ENCODE measurements at regions not wholly inside any gene's neighbourhood (a gene's known extent, or its start where the extent isn't known, plus 50 kb on each side); places are given as distances from the start of the nearest gene placed in this dataset.

DNA sequence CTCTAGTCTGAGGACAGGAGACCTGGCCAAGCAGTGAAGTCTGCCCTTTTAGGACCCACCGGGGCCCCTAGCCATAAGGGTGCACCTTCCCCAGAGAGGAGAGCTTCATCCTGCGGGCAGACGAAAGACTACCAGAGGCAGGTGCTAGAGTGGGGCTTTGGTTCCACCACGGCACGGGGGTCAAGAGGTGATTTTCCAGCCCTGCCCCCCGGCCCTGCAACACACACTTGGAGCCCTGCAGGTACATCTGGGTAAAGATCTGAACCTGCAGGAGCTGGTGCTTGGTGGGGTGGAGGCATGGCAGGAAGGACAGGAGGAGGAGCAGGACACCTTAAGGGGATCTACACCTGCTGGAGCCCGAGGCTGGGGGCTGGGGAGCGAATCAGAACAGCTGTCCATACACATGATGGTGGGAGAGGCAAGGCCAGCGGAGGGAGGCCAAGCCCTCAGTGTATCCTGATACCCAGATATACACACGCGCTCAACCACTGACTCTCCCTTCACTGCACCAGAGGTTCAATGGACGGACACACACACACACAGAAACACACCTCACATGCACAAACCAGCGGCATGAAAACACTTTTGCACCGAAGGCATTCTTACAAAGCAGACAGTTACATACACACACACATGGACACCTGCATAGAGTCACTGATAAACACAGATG is 98.4 kb upstream of the MVB12B start:
- H3K27ac ChIP-seq, result no peak overlapping the region
- TF ChIP-seq, protein P1, sequence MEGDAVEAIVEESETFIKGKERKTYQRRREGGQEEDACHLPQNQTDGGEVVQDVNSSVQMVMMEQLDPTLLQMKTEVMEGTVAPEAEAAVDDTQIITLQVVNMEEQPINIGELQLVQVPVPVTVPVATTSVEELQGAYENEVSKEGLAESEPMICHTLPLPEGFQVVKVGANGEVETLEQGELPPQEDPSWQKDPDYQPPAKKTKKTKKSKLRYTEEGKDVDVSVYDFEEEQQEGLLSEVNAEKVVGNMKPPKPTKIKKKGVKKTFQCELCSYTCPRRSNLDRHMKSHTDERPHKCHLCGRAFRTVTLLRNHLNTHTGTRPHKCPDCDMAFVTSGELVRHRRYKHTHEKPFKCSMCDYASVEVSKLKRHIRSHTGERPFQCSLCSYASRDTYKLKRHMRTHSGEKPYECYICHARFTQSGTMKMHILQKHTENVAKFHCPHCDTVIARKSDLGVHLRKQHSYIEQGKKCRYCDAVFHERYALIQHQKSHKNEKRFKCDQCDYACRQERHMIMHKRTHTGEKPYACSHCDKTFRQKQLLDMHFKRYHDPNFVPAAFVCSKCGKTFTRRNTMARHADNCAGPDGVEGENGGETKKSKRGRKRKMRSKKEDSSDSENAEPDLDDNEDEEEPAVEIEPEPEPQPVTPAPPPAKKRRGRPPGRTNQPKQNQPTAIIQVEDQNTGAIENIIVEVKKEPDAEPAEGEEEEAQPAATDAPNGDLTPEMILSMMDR (conservative IDR thresholded peaks at IDR 0.05; ENCODE audit: low read depth), result no peak
- ChIA-PET CTCF (interaction anchor here (0.6 to 2.9 kb wide), 4 partner anchors 10 to 820 kb away, joined by 3 to 11 read pairs (median 4); no protein-coding TSS in a partner anchor), POLR2A (ENCODE audit: low non-redundant PET) (no interaction called here)
- no peak for DNase-seq (ENCODE audit: low spot score)

DNA sequence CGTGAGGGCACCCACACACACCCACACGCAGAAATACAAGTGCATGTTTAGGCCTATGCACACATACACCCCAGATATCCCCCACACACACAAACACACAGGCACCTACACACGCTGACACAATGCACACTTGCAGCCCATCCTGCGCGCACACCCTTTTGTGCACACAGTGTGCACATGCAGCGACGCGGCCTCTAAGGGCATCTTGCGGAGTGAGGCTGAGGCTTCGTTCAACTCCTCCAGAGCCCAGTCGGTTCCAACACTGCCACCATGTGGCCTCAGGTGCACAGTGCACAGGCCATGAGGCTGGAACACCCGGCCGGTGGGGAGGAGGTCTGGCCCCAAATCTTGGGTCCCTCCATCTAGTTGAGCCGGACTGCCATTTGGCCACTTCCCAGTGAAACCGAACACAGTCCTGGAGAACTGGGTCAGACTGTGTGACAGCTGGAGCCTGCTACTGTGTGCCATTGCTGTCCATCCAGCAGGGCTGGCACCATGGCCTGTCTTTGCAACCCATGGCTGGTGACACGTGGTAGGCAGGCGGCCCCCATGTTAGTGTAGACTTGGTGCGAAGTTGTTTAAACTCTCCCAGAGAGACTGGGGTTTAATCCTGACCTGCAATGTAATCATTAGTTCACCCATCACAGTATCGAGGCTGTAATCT is 97.7 kb upstream of the MVB12B start:
- TF ChIP-seq, protein P1 (conservative IDR thresholded peaks at IDR 0.05; ENCODE audit: low read depth), result peak; percentile 98
- CTCF ChIA-PET, result interaction anchor here (1.0 to 2.9 kb wide), 2 partner anchors 11 to 821 kb away, joined by 3 to 11 read pairs; no protein-coding TSS in a partner anchor
- H3K27ac ChIP-seq, result no peak overlapping the region
- POLR2A ChIA-PET (ENCODE audit: low non-redundant PET), result no interaction called here
- peak; percentile 88 for DNase-seq (ENCODE audit: low spot score)

DNA sequence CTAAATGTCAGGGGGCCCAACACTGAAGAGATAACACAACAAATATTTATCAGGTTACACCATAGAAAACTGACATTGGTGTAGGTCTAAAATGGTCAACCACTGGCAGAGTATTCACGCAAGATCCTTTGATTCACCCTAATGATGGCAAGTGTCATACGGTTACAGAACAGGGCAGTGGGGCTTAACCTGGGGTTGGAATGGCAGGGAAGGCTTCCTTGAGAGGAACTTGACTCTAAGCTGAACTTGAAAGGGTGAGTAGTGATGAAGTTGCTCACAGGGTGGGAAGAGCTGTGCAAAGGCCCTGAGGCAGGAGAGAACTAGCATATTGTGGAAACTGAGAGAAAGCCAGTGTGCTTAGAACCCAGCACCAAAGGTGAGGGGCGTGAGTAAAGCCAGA is 97.1 kb upstream of the MVB12B start:
- no peak for DNase-seq (ENCODE audit: low spot score)
- H3K27ac ChIP-seq, result no peak overlapping the region
- TF ChIP-seq, protein P1 (conservative IDR thresholded peaks at IDR 0.05; ENCODE audit: low read depth), result no peak
- ChIA-PET CTCF (interaction anchor here (0.6 to 2.9 kb wide), 7 partner anchors 36 to 821 kb away, joined by 3 to 11 read pairs (median 3); no protein-coding TSS in a partner anchor), POLR2A (ENCODE audit: low non-redundant PET) (no interaction called here)

DNA sequence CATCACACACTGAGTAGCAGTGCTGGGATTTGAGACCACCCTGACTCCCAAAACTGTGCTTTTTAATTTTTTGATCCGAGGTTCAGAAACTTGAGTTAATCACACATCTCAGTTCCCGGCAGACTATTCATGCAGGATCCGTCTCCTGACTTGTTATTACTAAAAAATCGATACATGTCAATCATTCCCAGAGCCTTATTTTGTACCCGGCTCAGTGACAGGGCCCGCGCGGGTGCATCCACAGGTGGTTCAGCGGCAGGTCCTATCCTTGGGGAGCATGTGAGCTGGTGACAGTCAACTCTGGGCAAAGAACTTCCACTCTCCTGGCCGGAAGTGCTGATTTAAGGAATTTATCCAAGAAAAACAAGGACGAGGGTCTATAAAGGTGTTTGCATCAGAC is 95.9 kb upstream of the MVB12B start:
- ChIA-PET POLR2A (ENCODE audit: low non-redundant PET) (no interaction called here), CTCF (interaction anchor here (0.7 to 1.7 kb wide), 2 partner anchors 823 to 1777 kb away, joined by 3 to 4 read pairs; no protein-coding TSS in a partner anchor)
- H3K27ac ChIP-seq, result no peak overlapping the region
- no peak for DNase-seq (ENCODE audit: low spot score)
- TF ChIP-seq, protein P1 (conservative IDR thresholded peaks at IDR 0.05; ENCODE audit: low read depth), result no peak

DNA sequence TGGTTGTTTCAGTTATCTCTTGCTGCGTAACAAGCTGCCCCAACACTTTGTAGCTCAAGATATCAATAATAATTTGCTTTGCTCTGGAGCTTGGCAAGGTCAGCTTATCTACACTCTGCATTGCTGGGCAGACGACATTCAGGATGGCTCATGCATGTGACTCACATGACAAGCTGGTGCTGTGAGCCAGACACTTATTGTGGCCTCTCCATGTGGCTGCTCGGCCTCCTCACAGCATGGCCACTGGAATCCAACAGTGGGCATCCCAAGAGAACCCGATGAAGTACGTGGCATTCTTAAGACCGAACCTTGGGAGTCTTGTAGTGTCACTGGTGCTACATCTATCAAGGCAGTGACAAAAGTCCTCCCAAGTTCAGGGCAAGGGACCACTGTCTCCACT is 94.2 kb upstream of the MVB12B start:
- POLR2A ChIA-PET (ENCODE audit: low non-redundant PET), result no interaction called here
- CTCF ChIA-PET, result interaction anchor here (0.7 to 1.7 kb wide), 2 partner anchors 268 to 825 kb away, joined by 4 read pairs; no protein-coding TSS in a partner anchor
- no peak overlapping the region for H3K27ac ChIP-seq
- TF ChIP-seq, protein P1 (conservative IDR thresholded peaks at IDR 0.05; ENCODE audit: low read depth), result no peak
- DNase-seq (ENCODE audit: low spot score), result no peak

DNA sequence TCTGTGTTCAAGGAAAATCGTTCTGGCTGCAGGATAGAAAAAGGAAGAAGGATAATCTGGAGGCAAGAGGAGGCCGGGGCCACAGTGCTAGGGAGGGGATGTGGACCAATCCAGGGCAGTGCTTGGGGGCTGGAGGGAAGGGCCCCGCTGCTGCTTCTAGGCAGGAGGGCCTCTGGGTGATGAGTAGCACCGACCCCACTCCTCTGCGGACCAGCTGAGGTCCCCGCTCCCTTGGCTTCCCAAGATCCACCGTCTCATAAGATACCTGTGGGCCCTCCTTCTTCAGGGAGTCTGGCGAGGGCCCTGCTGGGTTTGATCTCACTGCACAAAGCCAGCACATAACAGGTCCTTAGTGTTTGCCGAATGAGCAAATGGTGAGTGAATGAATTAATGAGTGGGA is 93.5 kb upstream of the MVB12B start:
- TF ChIP-seq, protein P1 (conservative IDR thresholded peaks at IDR 0.05; ENCODE audit: low read depth), result no peak
- H3K27ac ChIP-seq, result no peak overlapping the region
- DNase-seq (ENCODE audit: low spot score), result no peak
- ChIA-PET POLR2A (ENCODE audit: low non-redundant PET) (no interaction called here), CTCF (interaction anchor here (0.7 kb wide), 1 partner anchor 267 kb away, joined by 4 read pairs; no protein-coding TSS in a partner anchor)

All from RWPE1 (cell line).